ENCODE measurements at regions not wholly inside any gene's neighbourhood (a gene's known extent, or its start where the extent isn't known, plus 50 kb on each side); places are given as distances from the start of the nearest gene placed in this dataset.

GRCh38 chr17:77502626-77503292 lies 362.0 kb downstream of the SEC14L1 start:
- in situ Hi-C loops (cut with HindIII; ENCODE audit: low pct_unique_long_range_greater_than_20kb, low sequenced_read_pairs) = no loop called here
- TF ChIP-seq JUND (IDR thresholded peaks at IDR 0.05; ENCODE audit: low read depth) = no peak

GRCh38 chr17:77503293-77503655 lies 362.5 kb downstream of the SEC14L1 start:
- no peak for TF ChIP-seq JUND (IDR thresholded peaks at IDR 0.05; ENCODE audit: low read depth)
- in situ Hi-C loops (cut with HindIII; ENCODE audit: low pct_unique_long_range_greater_than_20kb, low sequenced_read_pairs) = no loop called here
- DNase-seq (ENCODE audit: low read depth in 1 of 2, low spot score in 1 of 2) = no peak

More at GRCh38 chr17:77502626-77503292, 362.0 kb downstream of the SEC14L1 start:
- DNase-seq (ENCODE audit: low read depth in 1 of 2, low spot score in 1 of 2) = no peak

- in situ Hi-C loops (cut with HindIII; ENCODE audit: low pct_unique_long_range_greater_than_20kb, low sequenced_read_pairs) = no loop called here
- no peak for TF ChIP-seq JUND (IDR thresholded peaks at IDR 0.05; ENCODE audit: low read depth)
- no peak for DNase-seq (ENCODE audit: low read depth in 1 of 2, low spot score in 1 of 2)
These were observed 363.3 kb downstream of the SEC14L1 start for GRCh38 chr17:77503916-77504651.

- TF ChIP-seq JUND (IDR thresholded peaks at IDR 0.05; ENCODE audit: low read depth) = no peak
- DNase-seq (ENCODE audit: low read depth in 1 of 2, low spot score in 1 of 2) = no peak
- in situ Hi-C loops (cut with HindIII; ENCODE audit: low pct_unique_long_range_greater_than_20kb, low sequenced_read_pairs) = no loop called here
These were observed 363.9 kb downstream of the SEC14L1 start for GRCh38 chr17:77504652-77505155.

- TF ChIP-seq JUND (IDR thresholded peaks at IDR 0.05; ENCODE audit: low read depth) = no peak
- in situ Hi-C loops (cut with HindIII; ENCODE audit: low pct_unique_long_range_greater_than_20kb, low sequenced_read_pairs) = no loop called here
- DNase-seq (ENCODE audit: low read depth in 1 of 2, low spot score in 1 of 2) = no peak
These were observed 364.4 kb downstream of the SEC14L1 start for GRCh38 chr17:77505181-77505639.

- in situ Hi-C loops (cut with HindIII; ENCODE audit: low pct_unique_long_range_greater_than_20kb, low sequenced_read_pairs) = no loop called here
- TF ChIP-seq JUND (IDR thresholded peaks at IDR 0.05; ENCODE audit: low read depth) = no peak
- DNase-seq (ENCODE audit: low read depth in 1 of 2, low spot score in 1 of 2) = no peak
These were observed 365.7 kb downstream of the SEC14L1 start for GRCh38 chr17:77506371-77506991.

- in situ Hi-C loops (cut with HindIII; ENCODE audit: low pct_unique_long_range_greater_than_20kb, low sequenced_read_pairs) = no loop called here
- no peak for DNase-seq (ENCODE audit: low read depth in 1 of 2, low spot score in 1 of 2)
- TF ChIP-seq JUND (IDR thresholded peaks at IDR 0.05; ENCODE audit: low read depth) = no peak
These were observed 366.5 kb downstream of the SEC14L1 start for GRCh38 chr17:77507111-77507885.

GRCh38 chr17:77508047-77508715 lies 367.4 kb downstream of the SEC14L1 start:
- in situ Hi-C loops (cut with HindIII; ENCODE audit: low pct_unique_long_range_greater_than_20kb, low sequenced_read_pairs) = no loop called here
- DNase-seq (ENCODE audit: low read depth in 1 of 2, low spot score in 1 of 2) = no peak
- TF ChIP-seq JUND (IDR thresholded peaks at IDR 0.05; ENCODE audit: low read depth) = no peak

- in situ Hi-C loops (cut with HindIII; ENCODE audit: low pct_unique_long_range_greater_than_20kb, low sequenced_read_pairs) = no loop called here
These were observed 368.3 kb downstream of the SEC14L1 start for GRCh38 chr17:77509089-77509488.

GRCh38 chr17:77509599-77509998 lies 368.8 kb downstream of the SEC14L1 start:
- TF ChIP-seq JUND (IDR thresholded peaks at IDR 0.05; ENCODE audit: low read depth) = no peak
- in situ Hi-C loops (cut with HindIII; ENCODE audit: low pct_unique_long_range_greater_than_20kb, low sequenced_read_pairs) = no loop called here
- DNase-seq (ENCODE audit: low read depth in 1 of 2, low spot score in 1 of 2) = no peak

More at GRCh38 chr17:77509089-77509488, 368.3 kb downstream of the SEC14L1 start:
- no peak for TF ChIP-seq JUND (IDR thresholded peaks at IDR 0.05; ENCODE audit: low read depth)
- DNase-seq (ENCODE audit: low read depth in 1 of 2, low spot score in 1 of 2) = no peak

GRCh38 chr17:77510133-77510796 lies 369.5 kb downstream of the SEC14L1 start:
- no peak for TF ChIP-seq JUND (IDR thresholded peaks at IDR 0.05; ENCODE audit: low read depth)
- DNase-seq (ENCODE audit: low read depth in 1 of 2, low spot score in 1 of 2) = no peak
- in situ Hi-C loops (cut with HindIII; ENCODE audit: low pct_unique_long_range_greater_than_20kb, low sequenced_read_pairs) = no loop called here

Data from T47D (cell line).